ENCODE measurements at regions not wholly inside any gene's neighbourhood (a gene's known extent, or its start where the extent isn't known, plus 50 kb on each side); places are given as distances from the start of the nearest gene placed in this dataset.

DNA sequence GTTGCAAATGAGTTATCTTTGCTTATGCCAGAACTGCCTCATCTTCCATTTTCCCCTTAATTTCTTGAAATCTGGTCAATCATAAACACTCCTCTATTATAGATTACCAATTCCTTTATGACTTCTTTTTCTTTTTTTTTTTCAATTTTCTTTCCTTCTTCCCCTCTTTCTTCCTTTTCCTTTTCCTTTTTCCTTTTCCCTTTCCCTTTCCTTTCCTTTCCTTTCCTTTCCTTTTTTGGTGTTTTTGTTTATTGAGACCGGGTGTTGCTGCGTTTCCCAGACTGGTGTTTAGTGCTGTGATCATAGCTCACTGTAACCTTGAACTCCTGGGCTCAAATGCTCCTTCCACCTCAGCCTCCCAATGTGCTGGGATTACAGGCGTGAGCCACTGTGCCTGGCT is 151.4 kb upstream of the FOXP2 start:
- no peaks in the 10 kb centered on the region for H3K36me3 Mint-ChIP-seq (ENCODE audit: insufficient read depth in 2 of 2)

DNA sequence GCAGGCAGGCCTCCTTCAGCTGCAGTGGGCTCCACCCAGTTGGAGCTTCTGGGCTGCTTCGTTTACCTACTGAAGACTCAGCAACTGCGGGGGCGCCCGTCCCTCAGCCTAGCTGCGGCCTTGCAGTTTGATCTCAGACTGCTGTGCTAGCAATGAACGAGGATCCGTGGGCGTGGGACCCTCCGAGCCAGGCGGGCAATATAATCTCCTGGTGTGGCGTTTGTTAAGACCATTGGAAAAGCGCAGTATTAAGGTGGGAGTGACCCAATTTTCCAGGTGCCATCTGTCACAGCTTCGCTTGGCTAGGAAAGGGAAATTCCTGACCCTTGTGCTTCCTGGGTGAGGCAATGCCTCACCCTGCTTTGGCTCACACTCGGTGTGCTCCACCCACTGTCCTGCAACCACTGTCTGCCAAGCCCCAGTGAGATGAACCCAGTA is 159.2 kb upstream of the FOXP2 start:
- peaks cover 1 to 7% of the 10 kb centered on the region in 2 donors for H3K36me3 Mint-ChIP-seq (ENCODE audit: insufficient read depth in 2 of 2)
- DNase-seq = no peak
- H3K27ac Mint-ChIP-seq = no peak overlapping the region
- no peaks in the 10 kb centered on the region for H3K4me1 Mint-ChIP-seq (ENCODE audit: low read depth)
- H3K27me3 Mint-ChIP-seq (ENCODE audit: low read depth) = no peaks in the 10 kb centered on the region
- no peak for ATAC-seq (replicated peaks in 1 of 2)
- no peak overlapping the region for H3K4me3 Mint-ChIP-seq
- peaks cover 2 to 3% of the 10 kb centered on the region in 2 donors for H3K9me3 Mint-ChIP-seq

More for the DNA sequence above, 151.4 kb upstream of the FOXP2 start:
- no peak overlapping the region for H3K27ac Mint-ChIP-seq
- peaks cover 0 to 2% of the 10 kb centered on the region in 2 donors for H3K9me3 Mint-ChIP-seq
- H3K4me3 Mint-ChIP-seq = no peak overlapping the region
- ATAC-seq (replicated peaks in 1 of 2) (no peak), DNase-seq (no peak)
- no peaks in the 10 kb centered on the region for H3K4me1 Mint-ChIP-seq (ENCODE audit: low read depth)
- H3K27me3 Mint-ChIP-seq (ENCODE audit: low read depth) = no peaks in the 10 kb centered on the region

DNA sequence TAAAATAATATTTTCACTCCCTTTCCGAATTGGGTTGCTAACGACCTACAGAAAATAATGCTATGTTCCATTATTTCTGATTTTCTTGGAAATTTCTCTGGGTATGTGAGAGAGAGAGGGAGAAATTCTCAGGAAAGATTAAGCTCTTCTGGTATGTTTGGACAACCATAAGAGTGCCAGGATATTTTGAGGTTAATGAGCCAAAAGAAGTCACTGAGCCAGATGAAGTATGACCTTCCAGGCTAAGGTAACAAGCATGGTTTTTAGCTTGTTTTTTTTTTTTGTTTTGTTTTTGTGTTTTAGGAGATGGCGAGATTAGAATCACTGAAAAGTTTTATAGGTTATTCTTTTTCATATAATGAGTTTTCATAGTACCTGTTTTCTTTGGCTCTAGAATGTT is 171.0 kb upstream of the FOXP2 start:
- no peaks in the 10 kb centered on the region for H3K36me3 Mint-ChIP-seq (ENCODE audit: insufficient read depth in 2 of 2)
- ATAC-seq (replicated peaks in 1 of 2) = no peak

DNA sequence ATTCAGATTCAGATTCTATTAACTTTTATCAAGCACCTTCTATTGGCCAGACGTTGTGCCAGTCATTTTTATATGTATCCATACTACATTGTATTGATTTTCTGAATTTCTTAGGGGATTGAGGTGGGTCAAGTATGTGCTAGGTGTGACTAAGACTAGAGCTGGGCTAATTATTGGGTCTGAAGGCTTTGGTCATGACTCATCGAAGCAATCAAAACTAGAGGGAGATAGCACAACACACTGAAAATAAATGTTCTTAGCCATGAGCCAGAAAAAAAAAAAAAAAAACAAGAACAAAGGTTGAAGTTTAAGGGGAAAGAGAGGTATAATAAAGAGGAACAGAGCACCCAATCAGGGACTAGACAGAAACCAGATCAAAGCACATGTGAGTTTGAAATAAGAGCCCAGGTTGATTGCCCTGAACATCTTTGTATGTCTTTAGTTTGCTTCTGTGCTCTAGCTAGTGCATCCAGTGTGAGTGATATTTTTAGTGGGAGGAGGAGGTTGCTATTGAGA is 171.6 kb upstream of the FOXP2 start:
- H3K36me3 Mint-ChIP-seq (ENCODE audit: insufficient read depth in 2 of 2) = no peaks in the 10 kb centered on the region
- no peaks in the 10 kb centered on the region for H3K27me3 Mint-ChIP-seq (ENCODE audit: low read depth)

More for the DNA sequence above, 171.0 kb upstream of the FOXP2 start:
- peaks cover 2 to 6% of the 10 kb centered on the region in 2 donors for H3K9me3 Mint-ChIP-seq
- no peak overlapping the region for H3K4me3 Mint-ChIP-seq
- H3K27me3 Mint-ChIP-seq (ENCODE audit: low read depth) = no peaks in the 10 kb centered on the region
- no peak for DNase-seq
- no peaks in the 10 kb centered on the region for H3K4me1 Mint-ChIP-seq (ENCODE audit: low read depth)
- H3K27ac Mint-ChIP-seq = no peak overlapping the region

DNA sequence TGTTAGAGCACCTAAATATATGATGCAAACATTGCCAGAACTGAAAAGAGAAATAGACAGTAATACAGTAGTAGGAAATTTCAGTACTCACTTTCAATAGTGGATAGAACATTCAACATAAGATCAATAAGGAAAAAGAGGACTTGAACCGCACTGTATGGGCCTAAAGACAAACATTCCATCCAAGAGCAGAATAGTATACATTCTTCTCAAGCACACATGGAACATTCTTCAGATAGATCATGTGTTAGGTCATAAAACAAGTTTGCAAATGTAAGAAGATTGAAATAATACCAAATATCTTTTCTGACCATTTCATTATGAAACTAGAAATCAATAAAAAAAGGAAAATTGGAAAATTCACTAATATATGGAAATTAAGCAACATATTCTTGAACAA is 185.4 kb upstream of the FOXP2 start:
- H3K9me3 Mint-ChIP-seq = peaks cover 0 to 2% of the 10 kb centered on the region in 2 donors
- H3K4me1 Mint-ChIP-seq (ENCODE audit: low read depth) = no peaks in the 10 kb centered on the region
- H3K36me3 Mint-ChIP-seq (ENCODE audit: insufficient read depth in 2 of 2) = no peaks in the 10 kb centered on the region
- DNase-seq (no peak), ATAC-seq (replicated peaks in 1 of 2) (no peak)
- no peak overlapping the region for H3K27ac Mint-ChIP-seq
- H3K4me3 Mint-ChIP-seq = no peak overlapping the region
- no peaks in the 10 kb centered on the region for H3K27me3 Mint-ChIP-seq (ENCODE audit: low read depth)

More for the DNA sequence above, 171.6 kb upstream of the FOXP2 start:
- no peak for ATAC-seq (replicated peaks in 1 of 2)
- H3K27ac Mint-ChIP-seq = no peak overlapping the region
- H3K4me3 Mint-ChIP-seq = no peak overlapping the region
- no peaks in the 10 kb centered on the region for H3K4me1 Mint-ChIP-seq (ENCODE audit: low read depth)
- H3K9me3 Mint-ChIP-seq = peaks cover 2 to 6% of the 10 kb centered on the region in 2 donors
- no peak for DNase-seq

DNA sequence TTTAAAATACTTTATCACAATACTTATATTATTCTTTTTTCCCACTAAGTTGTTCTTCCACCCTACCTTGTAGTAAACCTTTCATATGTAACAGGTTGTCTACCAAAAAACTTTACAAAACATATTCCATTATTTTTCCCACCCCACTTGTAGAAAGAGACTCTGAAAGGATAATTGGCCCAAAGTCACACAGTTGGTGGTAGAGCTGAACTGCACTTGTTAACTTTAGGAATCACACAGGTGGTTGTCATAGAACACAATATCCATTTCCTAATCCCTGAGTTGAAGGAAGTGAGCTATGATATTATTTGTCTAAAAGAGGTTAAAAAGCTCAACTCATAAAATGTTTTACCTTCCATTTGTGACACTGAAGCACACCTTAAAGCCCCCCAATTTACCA is 188.8 kb upstream of the FOXP2 start:
- Mint-ChIP-seq H3K4me3 (no peak overlapping the region), H3K27me3 (ENCODE audit: low read depth) (no peaks in the 10 kb centered on the region), H3K9me3 (peaks cover 0 to 2% of the 10 kb centered on the region in 2 donors), H3K27ac (no peak overlapping the region), H3K36me3 (ENCODE audit: insufficient read depth in 2 of 2) (no peaks in the 10 kb centered on the region), H3K4me1 (ENCODE audit: low read depth) (no peaks in the 10 kb centered on the region)
- ATAC-seq (replicated peaks in 1 of 2) (no peak), DNase-seq (no peak)

DNA sequence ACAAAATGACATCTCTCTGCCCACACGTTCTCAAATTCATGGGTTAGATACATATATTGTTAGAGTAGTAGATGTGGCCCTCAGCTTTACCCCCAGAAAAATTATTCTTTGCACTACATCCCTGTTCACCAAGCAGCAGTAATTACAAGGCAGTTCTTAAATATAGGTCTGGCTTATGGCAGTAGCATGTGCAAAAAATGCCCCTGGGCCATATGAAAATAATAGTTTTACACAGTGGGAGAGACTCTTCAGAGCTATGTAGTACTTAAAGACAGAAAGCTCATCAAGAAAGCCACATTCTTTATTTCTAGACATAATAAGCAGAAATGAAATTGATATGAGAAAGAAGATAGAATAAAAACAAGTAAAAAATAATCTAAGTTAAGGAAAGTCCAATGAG is 196.3 kb upstream of the FOXP2 start:
- DNase-seq = no peak
- Mint-ChIP-seq H3K27ac (no peak overlapping the region), H3K9me3 (no peaks in the 10 kb centered on the region), H3K4me3 (no peak overlapping the region), H3K36me3 (ENCODE audit: insufficient read depth in 2 of 2) (no peaks in the 10 kb centered on the region), H3K4me1 (ENCODE audit: low read depth) (no peaks in the 10 kb centered on the region), H3K27me3 (ENCODE audit: low read depth) (no peaks in the 10 kb centered on the region)
- no peak for ATAC-seq (replicated peaks in 1 of 2)

DNA sequence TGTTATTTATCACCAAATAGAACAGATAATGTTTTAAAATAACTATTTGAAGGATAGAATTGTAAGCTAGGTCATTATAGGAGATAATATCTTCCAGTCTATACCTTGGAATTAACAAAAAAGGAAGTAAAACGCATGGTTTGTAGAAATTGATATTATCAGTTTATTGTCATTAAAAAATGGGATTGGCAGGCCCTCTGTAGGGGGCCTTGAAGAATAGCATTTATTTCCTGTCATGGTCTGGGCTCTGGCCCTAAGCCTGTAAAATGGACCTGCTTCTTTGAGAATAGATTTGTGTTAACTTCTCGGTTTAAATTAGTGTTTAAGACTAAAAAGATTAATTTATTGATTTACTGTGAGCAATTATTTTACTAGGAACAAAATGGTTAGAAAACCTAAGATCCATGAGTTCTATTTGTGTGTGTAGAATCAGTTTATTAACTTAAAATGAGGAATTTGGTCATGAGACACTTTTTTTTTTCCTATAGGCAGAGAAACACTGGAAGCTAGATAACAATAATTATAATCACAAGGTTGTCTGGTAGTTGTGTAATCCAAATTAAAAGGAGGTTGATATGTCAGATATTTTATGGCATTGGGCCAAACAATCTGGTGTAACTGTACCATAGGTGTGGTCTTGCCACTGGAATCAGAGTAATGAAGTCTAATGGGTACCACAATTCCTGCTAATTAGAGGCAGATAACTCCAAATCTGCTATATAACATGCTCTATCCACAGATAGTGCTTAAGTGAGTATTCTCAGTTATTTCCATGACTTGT is 197.4 kb upstream of the FOXP2 start:
- H3K9me3 Mint-ChIP-seq = no peaks in the 10 kb centered on the region
- H3K36me3 Mint-ChIP-seq (ENCODE audit: insufficient read depth in 2 of 2) = no peaks in the 10 kb centered on the region
- ATAC-seq (replicated peaks in 1 of 2) (no peak), DNase-seq (no peak)
- H3K27ac Mint-ChIP-seq = no peak overlapping the region
- H3K27me3 Mint-ChIP-seq (ENCODE audit: low read depth) = no peaks in the 10 kb centered on the region
- no peaks in the 10 kb centered on the region for H3K4me1 Mint-ChIP-seq (ENCODE audit: low read depth)
- H3K4me3 Mint-ChIP-seq = no peak overlapping the region

DNA sequence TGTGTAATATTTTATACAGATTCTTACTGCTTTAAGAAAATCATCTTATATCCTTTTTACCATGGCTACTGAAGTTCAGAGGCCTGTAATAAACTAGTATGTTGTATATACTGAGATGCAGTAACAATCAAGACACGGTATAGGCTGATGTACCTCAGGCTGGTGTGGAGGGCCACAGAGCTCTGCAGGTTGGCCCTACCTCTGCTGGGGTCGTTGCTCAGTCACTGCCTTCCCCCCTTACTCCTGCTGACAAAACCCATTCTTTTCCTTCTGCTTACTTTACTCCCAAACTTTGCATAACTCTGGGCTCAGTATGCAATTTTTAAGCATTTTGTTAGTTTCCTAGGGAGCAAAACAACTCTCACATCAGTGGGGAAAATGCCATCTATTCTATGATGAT is 200.1 kb upstream of the FOXP2 start:
- Mint-ChIP-seq H3K36me3 (ENCODE audit: insufficient read depth in 2 of 2) (no peaks in the 10 kb centered on the region), H3K4me3 (no peak overlapping the region), H3K27ac (no peak overlapping the region), H3K9me3 (peaks cover 0 to 2% of the 10 kb centered on the region in 2 donors), H3K4me1 (ENCODE audit: low read depth) (no peaks in the 10 kb centered on the region), H3K27me3 (ENCODE audit: low read depth) (no peaks in the 10 kb centered on the region)
- ATAC-seq (replicated peaks in 1 of 2) (no peak), DNase-seq (no peak)

DNA sequence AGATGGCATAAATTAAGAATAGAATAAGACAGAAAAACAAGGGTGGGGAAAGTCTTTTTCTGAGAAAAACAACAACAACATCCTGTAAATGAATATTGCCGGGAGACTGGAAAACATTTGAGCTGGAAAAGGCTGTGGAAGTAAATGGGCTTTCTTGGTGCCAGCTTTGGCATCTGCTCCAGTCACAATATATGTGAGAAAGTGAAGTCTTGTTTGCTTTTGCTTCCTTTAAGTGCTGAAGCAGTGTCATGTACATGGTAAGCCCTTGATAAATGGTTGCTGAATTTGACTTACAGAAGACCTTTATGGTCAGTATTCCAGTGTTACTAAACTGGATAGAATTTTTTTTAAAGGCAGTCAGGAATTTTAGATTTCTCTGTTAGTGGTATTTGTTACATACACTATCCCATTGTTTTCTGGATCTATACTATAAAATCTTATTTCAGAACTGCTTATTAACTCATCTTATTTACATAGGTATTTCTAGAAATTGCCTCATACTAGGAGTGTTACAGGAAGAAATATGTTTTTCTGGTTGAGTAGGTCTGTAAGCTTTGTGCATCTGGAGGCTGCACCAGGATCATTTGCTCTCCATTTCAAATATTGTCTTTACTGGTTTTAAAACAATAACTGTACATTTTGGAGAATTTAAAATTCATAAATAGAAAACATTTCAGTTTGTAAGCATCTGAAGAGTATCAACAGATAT is 201.7 kb upstream of the FOXP2 start:
- no peaks in the 10 kb centered on the region for H3K27me3 Mint-ChIP-seq (ENCODE audit: low read depth)
- H3K27ac Mint-ChIP-seq = no peak overlapping the region
- H3K4me3 Mint-ChIP-seq = no peak overlapping the region
- H3K36me3 Mint-ChIP-seq (ENCODE audit: insufficient read depth in 2 of 2) = no peaks in the 10 kb centered on the region
- H3K4me1 Mint-ChIP-seq (ENCODE audit: low read depth) = no peaks in the 10 kb centered on the region
- ATAC-seq (replicated peaks in 1 of 2) (no peak), DNase-seq (no peak)
- H3K9me3 Mint-ChIP-seq = peaks cover 1 to 2% of the 10 kb centered on the region in 2 donors

DNA sequence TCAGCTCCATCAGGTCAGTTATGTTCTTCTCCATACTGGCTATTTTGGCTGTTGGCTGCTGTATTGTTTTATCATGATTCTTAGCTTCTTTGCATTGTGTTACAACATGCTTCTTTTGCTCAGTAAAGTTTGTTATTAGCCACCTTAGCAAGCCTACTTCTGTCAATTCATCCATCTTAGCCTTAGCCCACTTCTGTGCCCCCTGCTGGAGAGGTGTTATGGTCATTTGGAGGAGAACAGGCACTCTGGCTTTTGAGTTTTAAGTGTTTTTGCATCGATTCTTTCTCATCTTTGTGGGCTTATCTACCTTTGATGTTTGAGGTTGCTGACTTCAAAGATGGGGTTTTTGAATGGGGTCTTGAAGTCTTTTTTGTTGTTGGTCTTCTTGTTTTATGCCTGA is 204.6 kb upstream of the FOXP2 start:
- Mint-ChIP-seq H3K4me3 (no peak overlapping the region), H3K27me3 (ENCODE audit: low read depth) (no peaks in the 10 kb centered on the region), H3K27ac (no peak overlapping the region), H3K4me1 (ENCODE audit: low read depth) (no peaks in the 10 kb centered on the region), H3K9me3 (peaks cover 1 to 2% of the 10 kb centered on the region in 2 donors), H3K36me3 (ENCODE audit: insufficient read depth in 2 of 2) (no peaks in the 10 kb centered on the region)
- DNase-seq = no peak
- ATAC-seq (replicated peaks in 1 of 2) = no peak

DNA sequence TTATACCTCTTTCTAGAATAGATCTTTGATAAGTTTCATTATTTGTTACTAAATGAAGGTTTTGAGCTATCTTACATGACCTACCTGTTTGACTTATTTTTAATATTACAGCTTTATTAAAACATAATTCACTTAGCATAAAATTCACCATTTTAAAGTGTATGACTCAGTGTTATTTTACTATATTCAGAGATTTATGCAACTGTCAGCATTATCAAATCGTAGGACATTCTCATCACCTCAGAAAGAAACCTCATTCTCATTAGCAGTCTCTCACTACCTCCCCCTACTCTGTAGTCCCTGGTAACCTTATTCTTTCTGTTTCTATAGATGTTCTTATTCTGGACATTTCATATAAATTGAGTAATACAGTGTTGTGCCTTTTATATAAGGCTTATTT is 207.9 kb upstream of the FOXP2 start:
- no peaks in the 10 kb centered on the region for H3K27me3 Mint-ChIP-seq (ENCODE audit: low read depth)
- no peak overlapping the region for H3K27ac Mint-ChIP-seq
- H3K36me3 Mint-ChIP-seq (ENCODE audit: insufficient read depth in 2 of 2) = no peaks in the 10 kb centered on the region
- H3K9me3 Mint-ChIP-seq = peaks cover 1 to 2% of the 10 kb centered on the region in 2 donors
- H3K4me3 Mint-ChIP-seq = no peak overlapping the region
- ATAC-seq (replicated peaks in 1 of 2) = no peak
- no peaks in the 10 kb centered on the region for H3K4me1 Mint-ChIP-seq (ENCODE audit: low read depth)
- DNase-seq = no peak

DNA sequence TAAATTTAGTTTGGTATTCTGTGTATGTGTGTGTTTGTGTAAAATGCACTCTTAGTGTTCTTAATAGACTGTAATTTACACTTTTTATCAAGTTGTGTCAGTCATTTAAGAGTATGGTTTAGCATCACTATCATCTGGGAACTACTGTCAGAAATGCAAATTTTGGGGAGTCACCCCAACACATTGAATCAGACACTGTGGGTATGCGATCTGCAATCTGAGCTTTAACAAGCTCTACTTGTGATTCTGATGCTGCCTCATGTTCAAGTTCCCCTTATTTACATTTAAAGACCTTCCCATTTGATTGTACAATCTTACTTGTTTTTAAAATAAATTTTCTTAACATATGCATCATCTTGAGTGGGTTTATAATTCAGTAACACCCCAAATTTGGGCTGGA is 218.1 kb upstream of the FOXP2 start:
- ATAC-seq (replicated peaks in 1 of 2) (no peak), DNase-seq (no peak)
- Mint-ChIP-seq H3K27me3 (ENCODE audit: low read depth) (no peaks in the 10 kb centered on the region), H3K27ac (no peak overlapping the region), H3K9me3 (no peaks in the 10 kb centered on the region), H3K36me3 (ENCODE audit: insufficient read depth in 2 of 2) (no peaks in the 10 kb centered on the region), H3K4me1 (ENCODE audit: low read depth) (no peaks in the 10 kb centered on the region), H3K4me3 (no peak overlapping the region)
